ENCODE measurements at regions not wholly inside any gene's neighbourhood (a gene's known extent, or its start where the extent isn't known, plus 50 kb on each side); places are given as distances from the start of the nearest gene placed in this dataset.

GRCh38 chr10:2051108-2051507, 313.8 kb upstream of the ADARB2 start:
- no peak overlapping the region for H3K4ac ChIP-seq (ENCODE audit: low read depth, low read length)
- no peak for ATAC-seq (ENCODE audit: low read depth)
- H3K4me1 ChIP-seq (ENCODE audit: control insufficient read depth, insufficient read depth, low read length) = no peaks in the 10 kb centered on the region
- POLR2A ChIA-PET (ENCODE audit: unreplicated experiment) = no interaction called here
- H2AFZ ChIP-seq (replicated peaks; ENCODE audit: low read length, poor library complexity) = no peak overlapping the region
- no peak overlapping the region for H3K4me3 ChIP-seq (ENCODE audit: insufficient read depth, low read depth, low read length)
- no peak overlapping the region for H3K9ac ChIP-seq (ENCODE audit: low read depth, low read length)
- H2BK20ac ChIP-seq (ENCODE audit: low read depth, low read length) = no peak overlapping the region
- H3K36me3 ChIP-seq (ENCODE audit: control insufficient read depth, insufficient read depth, low read length) = no peaks in the 10 kb centered on the region
- no peaks in the 10 kb centered on the region for H3K9me1 ChIP-seq (ENCODE audit: insufficient read depth, low read length)
- intact Hi-C loops (cut with micrococcal nuclease) = no loop called here
- no peak overlapping the region for H3K14ac ChIP-seq (replicated peaks; ENCODE audit: low read depth, low read length)
- no peak overlapping the region for H4K5ac ChIP-seq (ENCODE audit: low read depth, low read length)
- H2AK5ac ChIP-seq (ENCODE audit: low read depth, low read length) = no peak overlapping the region
- no TSS peak for BruUV-seq (replicated peaks)
- H3K4me2 ChIP-seq (ENCODE audit: low read depth, low read length) = no peak overlapping the region
- no peaks in the 10 kb centered on the region for H3K79me1 ChIP-seq (ENCODE audit: low read depth in 1 of 2, low read length in 2 of 2)
- in situ Hi-C loops (cut with MboI; ENCODE audit: low sequenced_read_pairs) = no loop called here
- WGBS, 2 experiments (ENCODE audit: extremely low coverage in 2 of 2, insufficient read length in 1 of 2) = 90% methylated on average over 2 of the region's 7 CpGs; no CpG with 5 or more reads in 1 of the 2 experiments
- H2AK9ac ChIP-seq (replicated peaks; ENCODE audit: low read depth, low read length, poor library complexity) = no peak overlapping the region
- no peak overlapping the region for H2BK5ac ChIP-seq (ENCODE audit: low read depth, low read length, poor library complexity, severe bottlenecking)
- no peaks in the 10 kb centered on the region for H4K20me1 ChIP-seq (ENCODE audit: insufficient read depth, low read length)
- H2BK120ac ChIP-seq (ENCODE audit: low read depth, low read length) = no peak overlapping the region
- no peak for DNase-seq
- TF ChIP-seq RFX5 (IDR thresholded peaks at IDR 0.05; ENCODE audit: low read depth, low read length) = no peak
- TF ChIP-seq MAZ (IDR thresholded peaks at IDR 0.05; ENCODE audit: borderline replicate concordance, low read depth, low read length) = no peak
- no peak for TF ChIP-seq USF2 (IDR thresholded peaks at IDR 0.05; ENCODE audit: low read depth, low read length)
- no peak for TF ChIP-seq NFE2L2 (IDR thresholded peaks at IDR 0.05; ENCODE audit: low read depth, low read length)
- TF ChIP-seq CEBPB (IDR thresholded peaks at IDR 0.05; ENCODE audit: low read depth, low read length) = no peak
- no peak for TF ChIP-seq BHLHE40 (IDR thresholded peaks at IDR 0.05; ENCODE audit: low read depth, low read length)
- no peak for TF ChIP-seq FOS (IDR thresholded peaks at IDR 0.05; ENCODE audit: low read depth, low read length)
- TF ChIP-seq, protein P1, sequence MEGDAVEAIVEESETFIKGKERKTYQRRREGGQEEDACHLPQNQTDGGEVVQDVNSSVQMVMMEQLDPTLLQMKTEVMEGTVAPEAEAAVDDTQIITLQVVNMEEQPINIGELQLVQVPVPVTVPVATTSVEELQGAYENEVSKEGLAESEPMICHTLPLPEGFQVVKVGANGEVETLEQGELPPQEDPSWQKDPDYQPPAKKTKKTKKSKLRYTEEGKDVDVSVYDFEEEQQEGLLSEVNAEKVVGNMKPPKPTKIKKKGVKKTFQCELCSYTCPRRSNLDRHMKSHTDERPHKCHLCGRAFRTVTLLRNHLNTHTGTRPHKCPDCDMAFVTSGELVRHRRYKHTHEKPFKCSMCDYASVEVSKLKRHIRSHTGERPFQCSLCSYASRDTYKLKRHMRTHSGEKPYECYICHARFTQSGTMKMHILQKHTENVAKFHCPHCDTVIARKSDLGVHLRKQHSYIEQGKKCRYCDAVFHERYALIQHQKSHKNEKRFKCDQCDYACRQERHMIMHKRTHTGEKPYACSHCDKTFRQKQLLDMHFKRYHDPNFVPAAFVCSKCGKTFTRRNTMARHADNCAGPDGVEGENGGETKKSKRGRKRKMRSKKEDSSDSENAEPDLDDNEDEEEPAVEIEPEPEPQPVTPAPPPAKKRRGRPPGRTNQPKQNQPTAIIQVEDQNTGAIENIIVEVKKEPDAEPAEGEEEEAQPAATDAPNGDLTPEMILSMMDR (conservative IDR thresholded peaks at IDR 0.05; ENCODE audit: low read depth, low read length) = no peak
- no peak for TF ChIP-seq RAD21 (IDR thresholded peaks at IDR 0.05; ENCODE audit: low read length)
- no peak for TF ChIP-seq MAFK (IDR thresholded peaks at IDR 0.05; ENCODE audit: low read depth, low read length)
- TF ChIP-seq POLR2A (IDR thresholded peaks at IDR 0.05; ENCODE audit: low read depth, low read length) = no peak
- no peak for TF ChIP-seq RCOR1 (IDR thresholded peaks at IDR 0.05; ENCODE audit: insufficient replicate concordance, low read length)
- no peak overlapping the region for H4K8ac ChIP-seq (ENCODE audit: low read depth in 2 of 2, low read length in 2 of 2)
- CTCF ChIA-PET = no interaction called here
- H3K27me3 ChIP-seq (ENCODE audit: control insufficient read depth, insufficient read depth, low read length) = no peaks in the 10 kb centered on the region
- no peak overlapping the region for H3K56ac ChIP-seq (ENCODE audit: extremely low read depth, insufficient read depth, low read length)
- peaks cover 8% of the 10 kb centered on the region for H3K9me3 ChIP-seq (ENCODE audit: control insufficient read depth, insufficient read depth, low read length)
- no peak overlapping the region for H2BK15ac ChIP-seq (ENCODE audit: low read depth, low read length)
- H3K23ac ChIP-seq (ENCODE audit: low read depth, low read length) = no peak overlapping the region
- H4K91ac ChIP-seq (ENCODE audit: insufficient read depth, low read depth, low read length) = no peak overlapping the region
- H3K27ac ChIP-seq (ENCODE audit: insufficient read depth, low read length) = no peak overlapping the region
- no peak overlapping the region for H3K18ac ChIP-seq (ENCODE audit: low read depth, low read length)
- dilution Hi-C loops (cut with HindIII; ENCODE audit: low sequenced_read_pairs, unreplicated experiment) = no loop called here
